ENCODE measurements at regions not wholly inside any gene's neighbourhood (a gene's known extent, or its start where the extent isn't known, plus 50 kb on each side); places are given as distances from the start of the nearest gene placed in this dataset.

DNA sequence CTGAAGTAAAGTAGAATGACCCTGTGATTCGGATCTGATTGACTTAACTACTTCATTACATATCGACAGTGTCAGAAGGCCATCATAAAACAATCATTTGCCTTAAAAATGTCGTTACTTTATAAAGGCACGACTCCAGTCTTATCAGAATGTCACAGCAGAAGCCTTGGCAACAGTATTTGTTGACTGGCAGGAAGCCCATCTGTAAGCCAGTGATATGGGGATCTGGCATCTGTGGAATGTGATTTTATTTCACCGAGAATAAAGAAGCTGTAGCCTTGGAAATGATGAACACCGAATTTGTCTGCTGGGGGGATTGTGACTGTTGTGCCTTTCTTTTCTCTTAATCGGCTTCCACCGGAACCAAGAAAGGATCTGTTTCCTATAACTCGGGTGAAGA is 362.5 kb downstream of the TDRD3 start:
- Histone ChIP-seq H3K4me3 (peak overlapping the region in 1 of 2 donors; percentile 19), H3K36me3 (no peaks in the 10 kb centered on the region), H3K27ac (no peak overlapping the region), H3K9me3 (no peaks in the 10 kb centered on the region), H3K4me1 (no peaks in the 10 kb centered on the region), H3K27me3 (no peaks in the 10 kb centered on the region)
- no peak for DNase-seq (ENCODE audit: low spot score)
- TF ChIP-seq CTCF (IDR thresholded peaks at IDR 0.05), result no peak

DNA sequence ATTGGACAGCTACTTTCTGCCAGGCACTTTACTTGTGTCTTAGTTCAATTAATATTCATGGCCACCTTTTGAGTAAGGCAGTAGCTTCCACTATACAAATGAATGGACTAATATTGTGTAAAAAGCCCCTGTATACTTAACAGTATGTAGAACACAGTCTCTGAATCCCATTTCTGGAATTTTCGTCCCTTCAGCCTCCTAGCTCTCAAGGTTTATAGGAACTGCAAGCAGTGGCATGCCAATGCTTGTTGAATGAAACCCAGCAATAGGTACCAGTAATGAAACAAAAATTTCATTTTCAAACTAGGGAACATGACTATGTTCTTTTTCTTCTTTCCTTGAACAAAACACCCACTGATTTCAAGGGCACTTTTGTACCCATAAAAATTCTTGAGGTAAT is 361.6 kb downstream of the TDRD3 start:
- no peaks in the 10 kb centered on the region for H3K9me3 ChIP-seq
- TF ChIP-seq CTCF (IDR thresholded peaks at IDR 0.05), result no peak

DNA sequence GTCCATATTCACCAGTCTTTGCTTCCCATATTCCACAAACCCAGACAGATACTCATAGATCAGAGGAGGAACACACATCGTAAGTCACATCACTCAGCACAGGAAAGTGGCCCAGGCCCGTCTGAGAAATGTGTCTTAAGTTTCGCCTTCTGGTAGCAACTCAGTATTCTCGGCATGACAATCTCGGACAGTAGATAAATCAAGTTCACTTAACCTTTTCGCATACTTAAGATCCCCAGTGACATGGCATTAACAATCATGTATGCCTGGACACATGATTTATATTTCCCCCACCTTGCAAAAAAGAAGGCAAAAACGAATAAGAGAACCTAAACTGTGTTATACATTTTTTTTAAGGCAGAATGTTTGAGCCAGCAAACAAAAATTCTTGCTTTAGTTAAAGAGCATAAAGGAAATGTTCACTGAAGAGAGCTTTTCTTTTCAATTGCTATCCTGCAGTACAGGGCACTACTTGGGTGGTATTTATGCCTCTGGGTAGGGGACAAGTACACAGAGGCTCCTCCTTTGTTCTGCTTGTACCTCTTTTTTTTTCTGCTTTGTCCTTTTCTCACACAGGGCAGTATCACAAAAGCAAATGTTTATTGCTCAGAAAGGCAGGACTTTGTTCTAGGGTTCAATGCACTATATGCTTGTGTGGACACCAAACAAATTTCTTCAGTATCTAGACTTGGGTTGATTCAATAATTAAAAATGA is 360.6 kb downstream of the TDRD3 start:
- DNase-seq (ENCODE audit: low spot score), result no peak
- H3K36me3 ChIP-seq, result no peaks in the 10 kb centered on the region
- H3K4me3 ChIP-seq, result no peak overlapping the region
- H3K27ac ChIP-seq, result no peak overlapping the region
- no peaks in the 10 kb centered on the region for H3K9me3 ChIP-seq
- no peaks in the 10 kb centered on the region for H3K4me1 ChIP-seq
- no peaks in the 10 kb centered on the region for H3K27me3 ChIP-seq
- no peak for TF ChIP-seq CTCF (IDR thresholded peaks at IDR 0.05)

More for the DNA sequence above, 361.6 kb downstream of the TDRD3 start:
- Histone ChIP-seq H3K27me3 (no peaks in the 10 kb centered on the region), H3K36me3 (no peaks in the 10 kb centered on the region), H3K4me1 (no peaks in the 10 kb centered on the region), H3K4me3 (no peak overlapping the region), H3K27ac (no peak overlapping the region)
- no peak for DNase-seq (ENCODE audit: low spot score)

GRCh38 chr13:60756306-60756705 is 359.3 kb downstream of the TDRD3 start:
- Histone ChIP-seq H3K27me3 (no peaks in the 10 kb centered on the region), H3K4me3 (no peak overlapping the region), H3K27ac (peak overlapping the region in 1 of 2 donors; percentile 11), H3K4me1 (no peaks in the 10 kb centered on the region), H3K36me3 (no peaks in the 10 kb centered on the region), H3K9me3 (no peaks in the 10 kb centered on the region)
- no peak for DNase-seq (ENCODE audit: low spot score)
- no peak for TF ChIP-seq CTCF (IDR thresholded peaks at IDR 0.05)

GRCh38 chr13:60755380-60756163 is 358.6 kb downstream of the TDRD3 start:
- DNase-seq (ENCODE audit: low spot score), result no peak
- no peaks in the 10 kb centered on the region for H3K36me3 ChIP-seq
- no peaks in the 10 kb centered on the region for H3K27me3 ChIP-seq
- no peaks in the 10 kb centered on the region for H3K9me3 ChIP-seq
- no peak overlapping the region for H3K4me3 ChIP-seq
- no peak overlapping the region for H3K27ac ChIP-seq
- H3K4me1 ChIP-seq, result no peaks in the 10 kb centered on the region
- TF ChIP-seq CTCF (IDR thresholded peaks at IDR 0.05), result no peak
